SH-SY5Y (cell line): ENCODE measurements at regions not wholly inside any gene's neighbourhood (a gene's known extent, or its start where the extent isn't known, plus 50 kb on each side); places are given as distances from the start of the nearest gene placed in this dataset.

Experiments
- GATA2 ChIP-seq: IDR thresholded peaks from 2 replicates; pipeline ENCODE4 v1.6.1; 2011; ENCODE audit warnings: mild to moderate bottlenecking, low read depth, low read length
- GATA3 ChIP-seq: IDR thresholded peaks from 2 replicates; pipeline ENCODE4 v1.6.1; 2011; ENCODE audit warnings: low read depth, mild to moderate bottlenecking, low read length, moderate library complexity

DNA sequence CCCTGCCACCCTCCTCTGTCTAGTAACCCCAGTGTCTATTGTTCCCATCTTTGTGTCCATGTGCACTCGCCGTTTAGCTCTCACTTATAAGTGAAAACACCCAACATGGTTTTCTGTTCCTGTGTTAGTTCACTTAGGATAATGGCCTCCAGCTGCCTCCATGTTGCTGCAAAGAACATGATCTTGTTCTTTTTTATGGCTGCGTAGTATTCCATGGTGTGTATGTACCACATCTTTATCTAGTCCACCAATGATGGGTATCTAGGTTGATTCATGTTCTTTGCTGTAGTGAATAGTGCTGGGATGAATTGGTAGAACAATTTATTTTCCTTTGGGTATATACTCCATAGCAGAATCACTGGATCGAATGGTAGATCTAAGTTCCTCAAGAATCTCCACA is 51.0 kb upstream of the RFLNA start:
- no peak for TF ChIP-seq GATA3
- no peak for TF ChIP-seq GATA2
